Sciatic nerve (tissue), 2 donors: ENCODE measurements at regions not wholly inside any gene's neighbourhood (a gene's known extent, or its start where the extent isn't known, plus 50 kb on each side); places are given as distances from the start of the nearest gene placed in this dataset.
"Not testable (repeated sequence)": the region's sequence is repeated elsewhere in the genome, so short reads cannot be mapped to it uniquely, and the experiment has no call there.

Experiments
- ATAC-seq: fragments of 200-7000 bp; cut with Tn5 transposase; one replicate; pipeline ENCODE4 v1.9.1; 2020; ENCODE audit warnings: mild to moderate bottlenecking, moderate library complexity
- DNase-seq: peaks from one replicate; pipeline ENCODE4 v3.0.0-alpha.2; 2020; ENCODE audit warnings: low spot score
- intact Hi-C: fragments of 100-400 bp; cut with DNase I; formaldehyde crosslinking; loops from one replicate; pipeline ENCODE4 v1.14.2; 2022
- donor health status: DM: no; HTN: no; CAD: no.
- donor health status: DM: no; HTN: no; CAD: no.

DNA sequence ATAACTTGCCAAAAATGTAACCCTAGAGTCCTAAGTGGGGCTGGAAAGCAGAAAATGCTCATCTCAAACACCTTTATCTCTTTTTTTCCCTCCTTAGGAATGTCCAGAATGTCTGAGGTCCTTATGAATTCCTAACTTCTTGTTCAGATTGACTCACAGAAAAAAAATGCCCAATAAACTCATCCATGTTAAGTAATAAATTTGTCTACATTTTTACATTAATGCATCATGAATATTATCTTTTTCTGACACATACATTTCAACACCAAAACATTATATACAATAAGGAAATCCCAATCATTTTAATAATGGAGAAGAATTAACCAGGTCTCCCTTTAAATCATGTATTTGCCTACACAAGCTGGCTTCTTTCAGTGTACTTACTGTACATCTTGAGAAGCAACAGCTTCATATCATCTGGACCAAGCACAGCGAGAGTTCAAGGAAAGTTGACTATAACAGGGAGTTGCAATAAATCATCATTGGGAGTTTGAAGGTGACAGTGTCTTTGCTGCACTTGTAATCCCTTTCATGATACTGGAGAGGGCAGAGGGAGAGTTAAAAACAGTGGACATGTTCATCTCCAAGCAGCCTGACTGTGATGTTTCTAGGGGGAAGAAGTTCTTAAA lies 565.2 kb downstream of the LTN1 start:
- intact Hi-C loops: no loop called here
- ATAC-seq: no peak
- no peak for DNase-seq

DNA sequence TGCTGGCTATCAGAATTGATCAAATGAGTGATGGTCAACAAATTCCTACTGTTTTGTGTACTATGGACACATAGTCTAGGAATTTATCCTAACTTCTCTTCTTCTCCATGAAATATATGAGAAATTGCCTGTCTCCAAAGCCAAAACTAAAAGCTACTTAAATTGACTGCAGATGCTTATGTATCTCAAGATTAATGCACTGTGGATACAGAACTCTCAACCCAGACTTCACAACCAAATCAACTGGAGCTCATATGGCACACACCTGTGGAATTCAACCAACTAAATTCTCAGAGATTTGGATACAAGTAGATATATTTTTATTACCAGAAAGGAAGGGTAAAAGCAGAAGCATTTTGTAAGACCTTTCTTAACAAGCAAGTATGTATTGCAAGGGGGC lies 566.1 kb downstream of the LTN1 start:
- DNase-seq (no peak), ATAC-seq (no peak)
- intact Hi-C loops: no loop called here

DNA sequence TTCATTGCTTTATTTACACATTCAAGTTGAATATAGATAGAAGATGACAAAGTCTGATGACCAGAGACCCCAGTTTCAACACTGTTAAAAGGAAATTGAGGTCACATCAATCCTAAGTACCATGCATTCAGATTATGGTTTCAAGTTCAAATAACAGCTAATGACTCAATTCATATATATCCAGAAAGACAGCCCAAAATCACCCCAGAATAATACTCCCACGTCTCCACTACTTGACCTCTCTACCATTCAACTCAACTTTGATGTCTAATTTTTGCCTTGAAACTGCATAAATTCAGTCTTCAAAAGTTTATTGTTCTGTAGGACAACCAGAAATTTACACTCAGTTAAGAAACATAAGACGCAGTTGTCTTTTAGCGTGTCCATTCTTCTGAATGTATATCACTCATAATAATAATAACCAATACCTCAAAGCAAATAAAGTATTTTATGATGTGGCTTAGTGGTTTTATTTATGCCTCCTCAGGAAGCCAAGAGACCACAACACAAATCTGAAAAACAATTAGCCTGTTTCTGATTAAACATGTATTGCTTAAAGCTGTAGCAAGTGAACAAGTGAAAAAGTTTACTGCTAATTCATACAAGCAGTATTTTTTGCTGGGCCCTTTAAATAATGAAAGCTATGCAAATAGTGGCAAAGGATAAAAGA lies 569.0 kb downstream of the LTN1 start:
- DNase-seq (no peak), ATAC-seq (no peak)
- intact Hi-C loops: no loop called here

DNA sequence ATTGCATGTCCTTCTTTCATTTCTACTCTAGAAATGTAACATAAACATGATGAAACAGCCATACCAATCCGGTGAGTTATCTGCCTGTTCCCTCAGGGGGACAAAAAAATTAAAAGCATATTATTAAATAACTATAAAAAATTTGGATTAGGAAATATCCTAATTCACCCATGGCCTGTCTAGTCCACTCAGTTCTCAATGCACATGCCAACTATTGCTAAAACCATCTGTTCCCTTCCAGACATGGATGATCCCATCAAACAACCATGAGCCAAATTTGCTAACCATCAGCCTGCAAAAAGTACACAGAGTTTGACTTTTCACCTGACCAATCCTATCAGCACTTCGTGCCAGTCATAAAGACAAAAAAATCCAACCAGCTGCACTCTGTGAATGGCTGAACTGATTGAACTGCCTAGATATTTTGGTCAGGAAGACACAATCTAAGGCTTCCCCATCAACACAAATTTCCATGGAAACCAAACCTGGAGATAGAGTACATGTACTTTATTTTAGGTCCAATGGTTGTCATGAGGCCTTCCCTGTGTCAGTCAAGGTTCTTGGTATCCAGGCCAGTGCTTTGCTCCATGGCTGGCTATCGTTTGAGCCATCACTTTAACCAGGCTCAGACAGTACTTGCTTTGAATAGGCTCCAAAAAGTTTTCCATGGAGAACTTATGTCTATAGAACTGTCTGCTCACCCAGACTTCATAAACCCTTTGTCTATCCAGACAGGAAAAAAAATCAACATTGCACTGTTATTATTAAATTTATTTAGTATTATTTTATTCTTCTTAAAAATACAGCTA lies 570.8 kb downstream of the LTN1 start:
- DNase-seq (no peak), ATAC-seq (peak; percentile 92)
- intact Hi-C loops: no loop called here

DNA sequence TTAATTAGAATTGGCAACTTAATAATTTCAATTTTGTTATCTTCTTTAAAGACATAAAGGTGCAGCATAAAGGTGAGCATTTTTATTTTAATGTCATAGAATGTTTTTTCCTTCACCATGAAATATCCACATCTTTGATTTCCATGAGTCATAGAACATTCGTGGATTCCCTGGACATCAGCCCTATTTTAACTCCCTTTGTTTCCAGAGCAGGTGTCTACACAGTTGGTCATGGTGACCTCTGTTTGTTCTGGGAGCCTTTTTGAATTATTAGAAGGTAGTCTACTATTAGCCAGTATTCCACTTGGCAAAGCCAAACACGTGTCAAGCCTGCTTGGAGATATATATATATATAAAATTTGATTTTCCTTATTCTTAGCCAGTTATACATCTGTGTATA lies 572.9 kb downstream of the LTN1 start:
- DNase-seq (no peak), ATAC-seq (no peak)
- intact Hi-C loops: no loop called here

DNA sequence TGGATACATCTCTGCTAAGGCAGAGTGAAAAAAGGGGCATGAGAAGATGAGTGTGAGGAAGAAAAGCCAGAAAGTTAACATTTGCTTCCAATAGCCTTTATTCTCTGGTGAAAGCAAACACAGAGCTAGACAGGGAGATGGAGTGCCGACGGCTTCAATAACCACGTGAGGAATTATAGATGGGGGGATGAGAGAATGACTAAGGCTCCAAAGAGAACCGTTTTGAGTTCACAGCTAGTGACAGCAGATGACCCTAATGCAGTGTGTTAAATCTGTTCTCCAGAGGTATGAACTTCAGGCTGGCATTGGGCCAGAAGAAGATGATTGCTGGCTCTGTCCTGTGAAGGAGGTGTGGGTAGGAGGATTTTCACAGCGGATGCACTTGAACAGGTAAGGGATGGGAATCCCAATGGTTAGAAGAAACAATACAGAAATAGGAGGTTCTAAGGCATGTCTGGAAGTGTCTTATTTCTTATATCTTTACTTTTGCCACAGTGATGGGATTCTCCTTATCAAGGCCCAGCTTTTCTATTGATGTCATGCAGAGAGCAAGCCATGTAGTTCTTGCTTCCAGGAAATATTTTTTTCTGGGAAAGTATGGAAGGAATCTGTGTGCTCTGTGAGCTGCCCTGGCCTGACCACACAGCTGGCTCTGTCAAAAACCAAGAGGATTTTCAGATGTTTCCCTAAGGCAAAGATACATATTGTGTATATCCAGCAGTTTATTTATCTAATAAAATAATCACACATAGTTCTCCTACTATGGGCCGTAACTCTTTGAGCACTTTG lies 573.8 kb downstream of the LTN1 start:
- DNase-seq (no peak), ATAC-seq (no peak)
- intact Hi-C loops: no loop called here

DNA sequence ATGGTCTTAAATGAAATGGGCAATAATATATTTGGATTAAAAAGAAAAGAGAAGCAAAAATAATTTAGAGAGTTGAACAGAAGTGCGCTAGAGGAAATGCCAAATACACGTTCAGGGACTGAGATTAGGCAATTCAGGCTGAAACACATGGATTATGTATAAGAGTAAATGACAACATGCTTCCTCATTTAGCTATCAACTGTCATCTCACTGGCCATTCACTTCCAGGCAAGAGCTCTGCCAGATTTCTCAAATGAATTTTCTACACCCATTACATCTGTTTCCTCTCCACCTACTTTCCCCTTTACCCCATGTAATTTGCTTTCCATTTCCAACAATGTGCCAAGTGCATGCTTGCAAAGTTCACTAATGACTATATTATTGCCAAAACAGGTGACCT lies 582.4 kb downstream of the LTN1 start:
- no peak for DNase-seq
- no peak for ATAC-seq
- intact Hi-C loops: no loop called here

DNA sequence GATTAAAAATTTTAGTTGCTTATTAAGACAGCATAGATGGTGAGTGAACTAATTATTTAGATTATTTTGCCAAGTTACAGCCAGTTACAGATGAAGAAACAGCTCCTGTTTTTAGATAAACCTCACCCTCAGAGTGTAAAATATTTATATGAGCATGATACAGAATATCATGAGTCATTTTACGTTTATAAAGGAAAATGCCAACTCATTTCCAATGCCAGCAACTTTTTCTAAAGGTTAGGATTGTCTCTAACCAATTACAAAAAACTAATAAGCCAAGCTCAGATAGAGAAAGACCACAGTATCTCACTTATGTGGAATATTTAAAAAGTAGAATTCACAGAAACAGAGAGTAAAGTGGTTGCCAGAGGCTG lies 590.1 kb downstream of the LTN1 start:
- ATAC-seq (no peak), DNase-seq (no peak)
- intact Hi-C loops: loop anchor here (5.0 kb wide), 1 partner anchor 740 kb away; no protein-coding TSS in a partner anchor

DNA sequence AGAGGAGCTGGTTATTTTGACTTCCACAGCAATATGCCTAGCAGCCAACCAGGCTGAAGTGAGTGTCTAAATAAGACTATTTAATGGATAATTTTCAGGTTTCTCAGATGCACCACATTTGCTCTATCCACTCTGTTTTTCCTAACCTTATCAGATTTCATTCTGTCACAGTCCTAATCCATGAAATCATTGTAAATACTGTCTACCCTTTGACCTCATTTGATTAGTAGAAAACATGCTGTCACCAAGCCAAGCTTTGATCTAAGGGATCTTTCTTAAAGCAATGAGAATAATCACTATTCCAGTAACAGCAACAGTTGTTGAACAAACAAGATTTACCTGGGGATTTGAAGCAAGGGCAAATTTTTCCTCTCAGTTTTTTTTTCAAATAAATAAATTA lies 595.6 kb downstream of the LTN1 start:
- DNase-seq: no peak
- intact Hi-C loops: no loop called here
- ATAC-seq: no peak

DNA sequence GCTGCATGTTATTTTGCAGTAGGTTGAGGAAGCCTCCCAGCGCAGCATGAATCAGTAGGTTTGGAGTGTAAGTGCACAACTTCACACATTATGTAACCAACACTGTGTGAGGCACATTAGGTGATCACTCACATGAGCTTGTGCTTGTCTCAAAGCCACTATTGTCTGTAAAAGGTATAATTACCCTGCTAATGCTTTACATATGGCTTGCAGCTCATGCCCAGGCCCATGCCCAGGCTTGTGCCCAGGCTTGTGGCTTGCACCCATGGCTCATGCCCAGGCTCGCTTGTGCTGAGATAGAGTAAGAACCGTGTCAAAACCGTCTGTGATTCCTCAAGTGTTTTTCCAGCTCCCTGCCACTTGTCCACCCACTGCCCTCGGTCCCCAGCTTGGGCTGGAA lies 596.3 kb downstream of the LTN1 start:
- no peak for ATAC-seq
- no peak for DNase-seq
- intact Hi-C loops: no loop called here

DNA sequence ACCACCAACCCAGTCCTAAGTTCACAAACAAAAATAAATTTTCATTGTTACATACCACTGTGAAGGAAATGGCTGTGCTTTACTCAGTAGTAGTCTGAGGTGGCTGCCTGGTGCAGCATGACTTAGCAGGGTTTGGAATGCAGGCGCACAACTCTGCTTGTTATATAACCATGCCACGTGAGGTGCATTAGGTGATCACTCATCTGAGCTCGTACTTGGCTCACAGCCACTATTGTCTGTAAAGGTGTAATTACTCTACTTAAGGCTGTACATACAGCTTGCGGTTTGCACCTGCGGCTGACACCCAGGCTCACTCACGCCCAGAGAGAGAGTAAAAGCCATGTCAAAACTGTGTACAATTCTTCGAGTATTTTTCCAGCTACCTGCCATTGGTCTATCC lies 599.4 kb downstream of the LTN1 start:
- no peak for DNase-seq
- intact Hi-C loops: no loop called here
- no peak for ATAC-seq

DNA sequence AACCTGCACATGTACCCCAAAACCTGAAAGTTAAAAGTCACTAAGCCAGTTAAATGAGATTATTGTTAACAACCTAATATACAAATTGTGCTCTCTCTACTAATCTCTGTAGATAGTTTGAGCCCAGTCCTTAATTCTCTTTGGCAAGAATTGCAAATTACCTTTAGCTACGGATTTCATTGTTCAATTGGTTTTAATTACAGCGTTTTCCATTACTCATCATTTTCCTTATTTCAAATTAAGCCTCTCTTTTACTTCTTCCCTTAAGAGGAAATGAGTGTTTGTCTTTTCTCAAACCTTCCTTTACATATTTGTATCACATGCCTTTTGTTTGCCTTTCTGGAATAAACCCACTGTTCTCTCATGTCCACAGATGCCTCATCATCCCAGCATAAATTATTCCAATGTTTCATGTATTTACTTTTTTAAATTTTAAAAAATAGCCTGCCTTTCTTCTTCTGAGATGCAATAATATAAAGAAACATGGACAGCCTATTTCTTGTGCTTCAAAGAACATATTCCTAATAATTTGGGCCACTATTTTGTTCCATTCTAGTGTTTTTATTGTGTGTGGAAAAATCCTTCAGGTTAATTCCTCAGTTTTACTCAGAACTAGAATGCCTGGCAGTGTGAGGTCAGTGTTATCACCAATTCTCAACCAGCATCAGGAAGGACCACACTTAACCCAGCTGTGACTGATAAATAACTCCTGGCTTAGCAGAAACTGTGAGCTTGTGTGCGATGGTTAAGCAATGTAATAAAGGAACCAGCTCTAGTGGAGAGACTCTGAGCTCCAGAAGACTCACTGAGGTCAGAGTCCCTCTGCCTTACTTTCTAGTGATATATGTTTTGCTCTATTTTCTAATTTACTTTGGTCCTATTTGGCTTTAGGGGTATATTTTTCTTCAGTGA lies 600.5 kb downstream of the LTN1 start:
- DNase-seq (no peak), ATAC-seq (no peak)
- intact Hi-C loops: no loop called here

DNA sequence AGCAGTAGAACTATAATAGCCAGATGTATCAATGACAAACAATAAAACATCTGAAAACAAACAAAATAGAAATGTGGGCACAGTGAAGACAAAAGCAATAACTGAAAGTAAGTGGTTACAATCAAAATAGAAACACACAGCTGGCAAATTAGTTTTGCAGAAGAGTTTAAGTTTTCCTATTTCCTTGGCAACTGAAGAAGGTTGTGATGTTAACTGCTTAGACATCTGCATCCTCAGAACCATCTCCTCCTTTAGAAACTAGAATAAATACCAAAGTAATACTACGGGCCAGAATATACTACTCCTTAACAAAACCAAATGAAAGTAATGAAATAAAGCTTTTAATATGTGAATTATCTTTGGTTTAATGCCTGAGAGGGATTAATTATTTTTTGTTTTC lies 605.5 kb downstream of the LTN1 start:
- ATAC-seq (no peak), DNase-seq (no peak)
- intact Hi-C loops: no loop called here

DNA sequence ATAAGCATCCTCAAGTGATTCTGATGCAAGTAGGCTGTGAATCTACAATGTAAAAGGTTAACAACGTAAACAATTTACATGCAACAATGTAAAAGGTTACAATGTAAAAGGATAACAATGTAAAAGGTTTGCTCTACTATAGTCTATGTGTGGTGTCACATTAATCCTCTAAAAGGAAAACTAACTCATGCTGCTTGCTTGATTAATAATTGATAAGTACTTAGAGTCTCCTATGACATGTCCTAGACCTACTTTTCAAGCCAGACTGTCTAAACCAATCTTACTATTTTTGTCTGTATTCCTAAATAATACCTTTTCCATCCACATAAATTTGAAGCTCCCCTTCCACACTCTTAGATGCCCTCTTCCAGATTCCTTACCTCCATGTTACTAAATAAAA lies 606.8 kb downstream of the LTN1 start:
- ATAC-seq (no peak), DNase-seq (no peak)
- intact Hi-C loops: no loop called here

DNA sequence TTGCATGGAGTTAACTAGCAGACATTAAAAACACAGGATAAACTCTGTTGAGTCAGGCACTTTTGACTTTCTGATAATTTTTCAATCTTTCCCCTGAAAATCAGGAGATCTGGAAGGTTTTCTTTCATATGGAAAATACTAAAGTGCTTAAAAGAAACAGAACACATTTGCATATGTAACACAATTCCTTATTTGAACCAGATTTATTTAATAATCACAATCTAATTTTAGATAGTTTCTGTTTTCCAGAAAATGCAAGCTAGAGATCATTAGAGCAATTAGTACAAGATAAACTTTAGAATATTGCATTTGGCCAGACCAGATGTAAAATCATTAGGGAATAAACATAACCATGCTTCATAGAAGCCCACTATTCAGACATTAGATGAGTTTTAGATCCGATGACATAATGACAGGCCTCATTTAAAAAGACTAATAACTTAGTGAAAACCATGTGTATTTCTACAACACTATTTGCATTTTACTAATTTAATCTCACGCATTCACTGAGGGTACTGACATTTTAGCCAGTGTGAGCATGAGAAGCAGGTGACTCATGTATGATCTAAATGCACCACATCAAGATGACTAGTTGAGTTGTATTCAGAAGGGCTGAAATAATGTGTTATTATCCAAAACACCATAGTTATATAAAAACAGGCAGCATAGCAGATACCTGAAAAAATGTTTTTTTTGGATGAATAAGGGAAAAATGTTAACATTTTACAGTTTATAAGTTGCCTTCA lies 611.5 kb downstream of the LTN1 start:
- intact Hi-C loops, ATAC-seq, DNase-seq: not testable (repeated sequence)

DNA sequence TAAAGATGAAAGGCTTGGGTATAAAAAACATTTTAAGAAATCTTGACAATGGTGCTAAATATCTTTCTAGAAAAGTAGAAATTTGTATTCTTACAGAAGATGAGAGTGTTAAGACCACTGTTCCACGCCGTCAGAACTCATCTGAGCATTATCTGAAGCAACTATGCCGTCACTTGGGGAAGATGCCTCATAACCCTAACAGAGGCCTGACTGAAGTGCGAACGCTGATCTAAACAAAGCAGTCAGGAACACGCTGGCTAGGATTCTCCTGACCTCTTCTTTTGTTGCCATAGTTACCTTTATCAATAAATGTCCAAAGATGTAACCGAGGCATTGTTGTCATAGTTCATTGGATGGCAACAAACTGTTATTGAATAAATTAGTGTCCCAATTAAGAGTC lies 612.4 kb downstream of the LTN1 start:
- no peak for DNase-seq
- ATAC-seq: no peak
- intact Hi-C loops: no loop called here

DNA sequence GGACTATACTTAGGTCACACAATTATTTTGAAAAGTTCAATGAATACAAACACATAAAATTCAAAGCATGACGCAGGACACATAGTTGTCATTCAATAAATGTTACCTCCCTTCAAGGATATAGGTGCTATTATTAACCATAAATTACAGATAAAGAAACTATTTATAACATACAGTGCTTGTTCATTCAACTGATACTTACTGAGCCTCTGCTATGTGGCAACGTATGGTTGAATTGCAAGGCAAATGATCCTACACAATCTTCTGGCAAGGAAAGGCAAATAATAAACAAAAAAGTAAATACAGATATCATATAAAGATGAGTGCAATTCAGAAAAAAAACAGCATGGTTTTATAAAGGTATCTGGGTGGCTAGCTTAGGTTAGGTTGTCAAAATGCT lies 614.7 kb downstream of the LTN1 start:
- ATAC-seq (no peak), DNase-seq (no peak)
- intact Hi-C loops: no loop called here
